ENCODE measurements at regions not wholly inside any gene's neighbourhood (a gene's known extent, or its start where the extent isn't known, plus 50 kb on each side); places are given as distances from the start of the nearest gene placed in this dataset.
"Not testable (repeated sequence)": the region's sequence is repeated elsewhere in the genome, so short reads cannot be mapped to it uniquely, and the experiment has no call there.

- not testable (repeated sequence) for DNase-seq (ENCODE audit: low read depth in 2 of 2)
These were observed 187.2 kb upstream of the NPAP1 start for GRCh38 chr15:24488164-24488907.

- DNase-seq (ENCODE audit: low read depth in 2 of 2): not testable (repeated sequence)
These were observed 170.4 kb upstream of the NPAP1 start for GRCh38 chr15:24505216-24505615.

GRCh38 chr15:24509714-24510113 is 165.9 kb upstream of the NPAP1 start:
- DNase-seq (ENCODE audit: low read depth in 2 of 2): not testable (repeated sequence)

- DNase-seq (ENCODE audit: low read depth in 2 of 2): not testable (repeated sequence)
These were observed 164.0 kb upstream of the NPAP1 start for GRCh38 chr15:24511598-24511997.

GRCh38 chr15:24518772-24519171 is 156.8 kb upstream of the NPAP1 start:
- not testable (repeated sequence) for DNase-seq (ENCODE audit: low read depth in 2 of 2)

DNA sequence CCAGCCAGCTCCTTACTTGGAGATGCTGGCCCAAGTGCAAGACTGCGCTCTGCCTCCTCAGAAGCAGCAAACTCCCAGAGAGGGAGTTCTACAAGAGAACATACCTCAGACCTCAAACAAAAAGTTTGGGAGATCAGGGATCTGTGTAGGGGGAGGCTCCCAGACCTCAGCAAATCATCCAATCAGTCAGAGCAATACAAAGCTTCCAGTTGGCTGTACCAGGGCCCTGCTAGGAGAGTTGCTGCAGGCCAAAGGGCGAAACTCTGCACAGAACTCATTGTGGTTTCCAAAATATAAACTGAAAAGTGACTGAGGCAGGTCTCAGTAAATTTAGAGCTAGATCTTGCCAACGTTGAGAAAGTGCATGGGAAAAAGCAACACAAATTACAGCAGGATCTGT is 144.3 kb upstream of the NPAP1 start:
- not testable (repeated sequence) for DNase-seq (ENCODE audit: low read depth in 2 of 2)

DNA sequence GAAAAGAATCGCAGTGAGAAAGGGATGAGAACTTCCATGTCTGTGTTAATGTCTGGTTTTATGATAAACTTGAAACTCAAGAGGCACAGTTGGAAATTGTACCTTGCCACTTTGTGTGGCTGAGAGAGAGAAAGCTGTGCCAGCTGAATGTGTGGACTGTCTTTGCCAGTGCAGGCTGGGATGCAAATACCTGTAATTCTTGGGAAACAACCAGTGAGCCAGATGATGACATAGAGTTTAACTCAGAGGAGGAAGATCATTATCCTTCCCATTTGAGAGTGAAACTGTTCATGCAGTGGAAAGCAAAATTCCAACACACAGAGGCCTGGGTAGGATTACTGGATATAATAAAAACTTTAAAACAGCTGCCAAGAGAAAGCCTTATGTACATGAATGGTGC is 141.5 kb upstream of the NPAP1 start:
- not testable (repeated sequence) for DNase-seq (ENCODE audit: low read depth in 2 of 2)

DNA sequence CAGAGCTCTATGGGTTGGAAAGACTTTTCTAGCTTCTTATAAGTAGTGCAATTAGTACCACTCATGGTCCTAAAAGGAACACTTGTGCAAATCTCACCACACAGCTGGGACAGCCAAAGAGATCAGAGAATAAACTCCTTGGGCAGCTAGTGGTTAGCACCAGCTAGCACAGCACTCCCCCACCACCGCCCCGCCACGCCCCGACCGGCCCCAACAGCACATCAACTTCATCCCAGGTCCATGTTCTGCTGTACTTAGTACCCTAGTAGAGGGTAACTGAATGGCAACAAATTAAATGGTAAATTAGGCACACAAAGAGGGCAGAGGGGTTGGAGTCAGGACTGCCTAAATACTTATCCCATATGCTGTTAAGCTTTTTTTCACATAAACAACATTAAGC is 118.3 kb upstream of the NPAP1 start:
- DNase-seq (ENCODE audit: low read depth in 2 of 2): not testable (repeated sequence)

- no peak for DNase-seq (ENCODE audit: low read depth in 2 of 2)
These were observed 67.9 kb upstream of the NPAP1 start for GRCh38 chr15:24607636-24608035.

- no peak for DNase-seq (ENCODE audit: low read depth in 2 of 2)
These were observed 57.9 kb upstream of the NPAP1 start for GRCh38 chr15:24617646-24618045.

DNA sequence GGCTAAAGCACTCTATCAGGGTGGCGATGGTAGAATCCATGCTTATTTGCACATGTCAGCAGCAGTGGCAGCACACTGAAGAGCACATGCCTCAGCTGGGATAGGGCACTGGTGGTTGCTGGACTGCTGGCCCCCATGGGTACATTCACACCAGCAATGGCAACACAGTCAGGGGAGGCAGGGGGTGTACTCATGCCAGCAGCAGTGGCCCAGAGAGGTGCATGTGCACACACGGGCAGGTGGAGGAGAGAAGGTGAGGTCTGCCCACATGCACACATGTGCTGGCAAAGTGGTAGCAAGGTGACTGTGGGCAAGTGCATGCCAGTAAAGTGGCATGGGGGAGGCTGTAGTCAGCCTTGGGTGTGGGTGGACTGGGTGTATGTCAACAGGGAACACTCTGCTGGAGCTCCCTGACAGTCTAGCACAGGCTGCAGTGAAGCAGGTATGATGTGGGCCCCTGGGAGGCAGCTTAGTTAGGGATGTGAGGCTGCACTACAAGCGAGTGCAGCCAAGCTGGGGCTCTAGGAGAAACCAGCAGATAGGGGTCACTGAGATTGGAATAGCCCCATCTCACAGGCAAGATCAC is 53.9 kb upstream of the NPAP1 start:
- no peak for DNase-seq (ENCODE audit: low read depth in 2 of 2)

Data from stimulated activated CD8-positive, alpha-beta memory T cell treated with anti-CD3 and anti-CD28 coated beads, Interleukin-15, amount 100 ng/mL, for 48 hours (primary cell).